ENCODE measurements at regions not wholly inside any gene's neighbourhood (a gene's known extent, or its start where the extent isn't known, plus 50 kb on each side); places are given as distances from the start of the nearest gene placed in this dataset.
"Not testable (repeated sequence)": the region's sequence is repeated elsewhere in the genome, so short reads cannot be mapped to it uniquely, and the experiment has no call there.

DNA sequence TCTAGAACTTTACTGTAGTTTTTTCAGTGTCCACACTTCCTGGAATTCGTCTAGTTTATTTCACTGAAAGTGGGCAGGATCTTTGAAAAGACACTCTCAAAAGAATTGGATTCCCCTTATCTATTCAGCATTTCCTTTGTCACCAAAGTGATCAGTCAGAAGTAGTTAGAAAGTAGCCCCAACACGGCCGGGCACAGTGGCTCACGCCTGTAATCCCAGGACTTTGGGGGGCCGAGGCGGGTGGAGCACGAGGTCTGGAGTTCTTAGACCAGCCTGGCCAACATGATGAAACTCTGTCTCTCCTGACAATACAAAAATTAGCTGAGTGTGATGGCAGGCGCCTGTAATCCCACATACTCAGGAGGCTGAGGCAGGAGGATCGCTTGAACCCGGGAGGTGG lies 69.0 kb upstream of the KMT2C start:
- TF ChIP-seq, protein P1, sequence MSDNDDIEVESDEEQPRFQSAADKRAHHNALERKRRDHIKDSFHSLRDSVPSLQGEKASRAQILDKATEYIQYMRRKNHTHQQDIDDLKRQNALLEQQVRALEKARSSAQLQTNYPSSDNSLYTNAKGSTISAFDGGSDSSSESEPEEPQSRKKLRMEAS (IDR thresholded peaks at IDR 0.05; ENCODE audit: low read depth, low read length), result no peak
- TF ChIP-seq CTCF (IDR thresholded peaks at IDR 0.05; ENCODE audit: low read depth, low read length) (no peak), POLR2A (IDR thresholded peaks at IDR 0.05; ENCODE audit: extremely low read depth, insufficient read length) (no peak), MYC (IDR thresholded peaks at IDR 0.05; ENCODE audit: low read depth, low read length) (no peak)
- no peak for DNase-seq (ENCODE audit: low read depth)
- H3K4me3 ChIP-seq (ENCODE audit: low read depth, low read length), result no peak overlapping the region

DNA sequence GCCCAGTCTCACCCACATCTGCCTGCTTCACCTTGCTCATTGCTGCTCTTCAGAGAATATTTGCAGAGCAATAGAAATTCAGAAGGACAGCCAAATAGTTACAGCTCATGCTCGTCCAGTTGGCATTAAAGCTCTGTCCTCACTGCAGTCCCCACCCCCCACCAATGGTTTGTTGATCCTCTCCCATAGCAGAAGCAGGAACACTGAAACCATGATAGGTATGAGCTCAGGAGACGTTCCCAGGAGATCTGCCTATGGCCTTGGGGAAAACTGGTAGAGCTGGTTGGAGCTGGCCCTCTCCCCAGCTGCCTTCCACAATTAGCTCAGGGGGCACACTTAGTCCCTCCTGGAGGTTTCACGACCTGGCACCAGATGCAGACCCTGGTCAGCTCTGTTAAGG lies 68.6 kb upstream of the KMT2C start:
- H3K4me3 ChIP-seq (ENCODE audit: low read depth, low read length), result no peak overlapping the region
- TF ChIP-seq MYC (IDR thresholded peaks at IDR 0.05; ENCODE audit: low read depth, low read length), result no peak
- TF ChIP-seq, protein P1 (IDR thresholded peaks at IDR 0.05; ENCODE audit: low read depth, low read length), result no peak
- TF ChIP-seq CTCF (IDR thresholded peaks at IDR 0.05; ENCODE audit: low read depth, low read length), result no peak
- TF ChIP-seq POLR2A (IDR thresholded peaks at IDR 0.05; ENCODE audit: extremely low read depth, insufficient read length), result no peak
- no peak for DNase-seq (ENCODE audit: low read depth)

- TF ChIP-seq CTCF (IDR thresholded peaks at IDR 0.05; ENCODE audit: low read depth, low read length) (no peak), MYC (IDR thresholded peaks at IDR 0.05; ENCODE audit: low read depth, low read length) (no peak), POLR2A (IDR thresholded peaks at IDR 0.05; ENCODE audit: extremely low read depth, insufficient read length) (no peak)
- TF ChIP-seq, protein P1 (IDR thresholded peaks at IDR 0.05; ENCODE audit: low read depth, low read length), result no peak
- H3K4me3 ChIP-seq (ENCODE audit: low read depth, low read length), result no peak overlapping the region
- DNase-seq (ENCODE audit: low read depth), result no peak
Observed at GRCh38 chr7:152502813-152503790, 67.3 kb upstream of the KMT2C start.

- TF ChIP-seq, protein P1 (IDR thresholded peaks at IDR 0.05; ENCODE audit: low read depth, low read length), result no peak
- TF ChIP-seq MYC (IDR thresholded peaks at IDR 0.05; ENCODE audit: low read depth, low read length) (no peak), CTCF (IDR thresholded peaks at IDR 0.05; ENCODE audit: low read depth, low read length) (no peak), POLR2A (IDR thresholded peaks at IDR 0.05; ENCODE audit: extremely low read depth, insufficient read length) (no peak)
- no peak overlapping the region for H3K4me3 ChIP-seq (ENCODE audit: low read depth, low read length)
- DNase-seq (ENCODE audit: low read depth), result no peak
Observed at GRCh38 chr7:152501506-152501905, 65.7 kb upstream of the KMT2C start.

DNA sequence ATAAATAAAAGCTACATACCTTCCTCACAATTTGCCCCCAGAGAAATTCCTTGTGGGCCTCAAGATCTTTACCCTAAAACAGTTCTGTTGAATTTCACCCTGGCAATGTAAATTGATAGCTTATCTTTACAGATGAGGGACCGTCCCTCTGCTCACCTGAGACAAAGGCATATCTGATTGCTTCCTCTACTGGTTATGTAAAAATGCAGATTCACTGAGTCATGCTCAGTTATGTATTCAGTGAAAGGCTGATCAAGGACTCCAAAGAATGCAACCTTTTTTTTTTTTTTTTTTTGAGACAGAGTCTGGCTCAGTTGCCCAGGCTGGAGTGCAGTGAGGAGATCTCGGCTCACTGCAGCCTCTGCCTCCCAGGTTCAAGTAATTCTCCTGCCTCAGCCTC lies 64.2 kb upstream of the KMT2C start:
- not testable (repeated sequence) for H3K4me3 ChIP-seq (ENCODE audit: low read depth, low read length); DNase-seq (ENCODE audit: low read depth)

DNA sequence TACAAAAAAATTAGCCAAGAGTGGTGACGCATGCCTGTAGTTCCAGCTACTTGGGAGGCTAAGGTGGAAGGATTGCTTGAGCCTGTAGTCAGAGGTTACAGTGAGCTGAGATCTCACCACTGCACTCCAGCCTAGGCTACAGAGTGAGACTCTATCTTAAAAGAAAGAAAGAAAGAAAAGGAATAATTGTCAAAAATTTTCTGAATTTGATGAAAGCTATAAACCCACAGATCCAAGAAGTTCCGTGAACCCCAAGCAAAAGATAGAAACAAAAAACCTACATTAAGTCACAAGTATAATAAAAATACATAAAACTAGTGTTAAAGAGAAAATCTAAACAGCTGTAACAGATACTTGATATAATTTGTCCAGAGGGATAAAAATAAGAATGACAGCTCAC lies 60.1 kb upstream of the KMT2C start:
- H3K4me3 ChIP-seq (ENCODE audit: low read depth, low read length), result no peak overlapping the region
- TF ChIP-seq POLR2A (IDR thresholded peaks at IDR 0.05; ENCODE audit: extremely low read depth, insufficient read length) (no peak), MYC (IDR thresholded peaks at IDR 0.05; ENCODE audit: low read depth, low read length) (no peak)
- no peak for DNase-seq (ENCODE audit: low read depth)
